Endothelial cell of umbilical vein (primary cell): ENCODE measurements at regions not wholly inside any gene's neighbourhood (a gene's known extent, or its start where the extent isn't known, plus 50 kb on each side); places are given as distances from the start of the nearest gene placed in this dataset.

Source experiments
- BruUV-seq: library from RNA; stranded (reverse); fragments of 400-500 nt; replicated peaks from 2 replicates; lab custom pipeline; 2021; lab: Mats Ljungman, UMichigan
- CTCF ChIA-PET: fragments of 300-600, 350-600 bp; sonication (Branson Sonifier 250); formaldehyde crosslinking; loops from one replicate; lab custom pipeline; 2021; ENCODE audit warnings: antibody characterized with exemption, inconsistent platforms; lab: Charles Lee
- POLR2A ChIA-PET: fragments of 300-600, 350-600 bp; sonication (Branson Sonifier 250); formaldehyde crosslinking; loops from one replicate; lab custom pipeline; 2021; ENCODE audit warnings: antibody characterized with exemption, inconsistent platforms; lab: Charles Lee
- DNase-seq: peaks from one replicate; pipeline ENCODE4 v3.0.0-alpha.2; 2011; ENCODE audit warnings: low read depth, low spot score
- FAIRE-seq: peaks from 2 replicates; lab custom pipeline; 2011; peaks lifted over from hg19 to GRCh38; lab: Jason Lieb, UNC
- H2AFZ ChIP-seq: 2 replicates; pipeline ENCODE4 v1.6.0; 2012; ENCODE audit warnings: low read depth, low read length, control low read depth, inconsistent platforms
- H3K27ac ChIP-seq: 2 replicates; pipeline ENCODE4 v1.5.1; 2011; ENCODE audit warnings: low read depth, mild to moderate bottlenecking, control low read depth, low read length, moderate library complexity; ENCODE audit not compliant: insufficient read depth
- H3K27me3 ChIP-seq, 2 experiments: 2 replicates each; pipeline versions ENCODE4 v1.6.0 to v1.6.1; 2011; ENCODE audit warnings: low read length in 2 of 2, mixed read lengths in 1 of 2; ENCODE audit not compliant: control insufficient read depth in 2 of 2, insufficient read depth in 2 of 2
- H3K36me3 ChIP-seq, 2 experiments: 2 replicates in 1 of 2; 3 replicates in 1 of 2; pipeline ENCODE4 v1.5.1; 2011; ENCODE audit warnings: low read length in 2 of 2, mild to moderate bottlenecking in 1 of 2, moderate library complexity in 1 of 2; ENCODE audit not compliant: control insufficient read depth in 2 of 2, insufficient read depth in 2 of 2; ENCODE audit errors: extremely low read depth in 1 of 2
- H3K4me1 ChIP-seq: 3 replicates; pipeline ENCODE4 v1.5.1; 2011; ENCODE audit warnings: mild to moderate bottlenecking, low read length; ENCODE audit not compliant: control insufficient read depth, insufficient read depth; ENCODE audit errors: extremely low read depth
- H3K4me2 ChIP-seq: 2 replicates; pipeline ENCODE4 v1.6.1; 2011; ENCODE audit warnings: low read length, control low read depth, mixed read lengths; ENCODE audit not compliant: insufficient read depth
- H3K4me3 ChIP-seq, 3 experiments: fragments of 200-600 bp in 1 of 3; sonication (generic), shearing (Covaris generic) in 1 of 3; replicated peaks in 1 of 3; 2 replicates each; pipeline ENCODE4 v1.5.1; 2011 to 2016; ENCODE audit warnings: control low read depth in 3 of 3, low read length in 3 of 3, mild to moderate bottlenecking in 2 of 3, inconsistent platforms in 1 of 3, low read depth in 1 of 3, moderate library complexity in 1 of 3; ENCODE audit not compliant: insufficient read depth in 1 of 3
- H3K79me2 ChIP-seq: 2 replicates; pipeline ENCODE4 v1.6.0; 2012; ENCODE audit warnings: low read length, inconsistent platforms; ENCODE audit not compliant: control insufficient read depth, insufficient read depth
- H3K9ac ChIP-seq: replicated peaks from 2 replicates; pipeline ENCODE3; 2011; ENCODE audit warnings: low read length, control low read depth; ENCODE audit not compliant: insufficient read depth; ENCODE audit errors: extremely low read depth
- H3K9me1 ChIP-seq: replicated peaks from 3 replicates; pipeline ENCODE4 v1.6.0; 2011; ENCODE audit warnings: mild to moderate bottlenecking, low read length; ENCODE audit not compliant: control insufficient read depth, insufficient read depth; ENCODE audit errors: extremely low read depth
- H3K9me3 ChIP-seq: replicated peaks from 2 replicates; pipeline ENCODE4 v1.5.1; 2012; ENCODE audit warnings: low read length, inconsistent platforms; ENCODE audit not compliant: control insufficient read depth, insufficient read depth
- H4K20me1 ChIP-seq: replicated peaks from 2 replicates; pipeline ENCODE3; 2011; ENCODE audit warnings: mild to moderate bottlenecking, low read length; ENCODE audit not compliant: control insufficient read depth, insufficient read depth; ENCODE audit errors: extremely low read depth
- CTCF ChIP-seq, 2 donors: IDR thresholded peaks; 1 replicate in 1 of 2; 2 replicates in 1 of 2; pipeline ENCODE4 v1.5.1; 2011; ENCODE audit warnings: low read length in 2 of 2, mild to moderate bottlenecking in 2 of 2, moderate library complexity in 2 of 2, control low read depth in 1 of 2, inconsistent platforms in 1 of 2, low read depth in 1 of 2; ENCODE audit not compliant: insufficient read depth in 1 of 2; ENCODE audit errors: extremely low read depth in 1 of 2
- EZH2 ChIP-seq: IDR thresholded peaks from 2 replicates; pipeline ENCODE4 v1.6.1; 2012; ENCODE audit warnings: borderline replicate concordance, low read depth, mild to moderate bottlenecking, moderate library complexity, low read length, inconsistent platforms; ENCODE audit not compliant: severe bottlenecking
- FOS ChIP-seq: IDR thresholded peaks from 2 replicates; pipeline ENCODE4 v1.6.1; 2011; ENCODE audit warnings: mild to moderate bottlenecking, low read length, moderate library complexity, borderline replicate concordance; ENCODE audit not compliant: insufficient read depth
- GATA2 ChIP-seq: IDR thresholded peaks from 2 replicates; pipeline ENCODE4 v1.7.0; 2011; ENCODE audit warnings: low read depth, mild to moderate bottlenecking, moderate library complexity, mixed read lengths, low read length; ENCODE audit not compliant: insufficient read length, insufficient read depth
- JUN ChIP-seq: IDR thresholded peaks from 2 replicates; pipeline ENCODE4 v1.6.1; 2011; ENCODE audit warnings: borderline replicate concordance, low read depth; ENCODE audit not compliant: insufficient read length, insufficient read depth
- MAX ChIP-seq: IDR thresholded peaks from 2 replicates; pipeline ENCODE4 v1.6.1; 2011; ENCODE audit not compliant: insufficient read depth, insufficient read length
- MYC ChIP-seq: IDR thresholded peaks from one replicate; pipeline ENCODE4 v1.6.1; 2011; ENCODE audit warnings: mild to moderate bottlenecking, low read depth, low read length
- POLR2A ChIP-seq: IDR thresholded peaks from 2 replicates; pipeline ENCODE4 v1.6.1; 2012; ENCODE audit warnings: low read depth, mild to moderate bottlenecking, control low read depth, low read length
- POLR2AphosphoS5 ChIP-seq: IDR thresholded peaks from 2 replicates; pipeline ENCODE4 v1.6.1; 2012; ENCODE audit warnings: low read depth, mild to moderate bottlenecking, control low read depth, low read length, moderate library complexity; ENCODE audit not compliant: insufficient read depth
- dilution Hi-C: fragments of 300-500 bp; cut with MboI; formaldehyde crosslinking; loops from one replicate; pipeline ENCODE4 v1.15.0; 2019; ENCODE audit warnings: low sequenced_read_pairs; ENCODE audit not compliant: extremely low pct_ligation_motif_present
- intact Hi-C: fragments of 100-400 bp; cut with micrococcal nuclease; formaldehyde crosslinking; loops from one replicate; pipeline ENCODE4 v1.10.0; 2022

GRCh38 chr2:65727381-65727780 is 295.0 kb upstream of the SPRED2 start:
- Histone ChIP-seq H3K4me3 (no peak overlapping the region), H4K20me1 (no peaks in the 10 kb centered on the region), H3K4me1 (no peaks in the 10 kb centered on the region), H3K9me1 (no peaks in the 10 kb centered on the region), H3K27me3 (no peaks in the 10 kb centered on the region), H3K79me2 (no peaks in the 10 kb centered on the region), H3K4me2 (no peak overlapping the region), H3K9me3 (no peaks in the 10 kb centered on the region), H3K36me3 (no peaks in the 10 kb centered on the region), H2AFZ (no peak overlapping the region), H3K9ac (no peak overlapping the region), H3K27ac (no peak overlapping the region)
- dilution Hi-C loops (no loop called here), intact Hi-C loops (no loop called here)
- TF ChIP-seq CTCF (IDR thresholded peaks at IDR 0.05; ENCODE audit: extremely low read depth in 1 of 2, insufficient read depth in 1 of 2, low read depth in 1 of 2, low read length in 2 of 2) (no peak), FOS (no peak), POLR2AphosphoS5 (no peak), GATA2 (no peak), JUN (no peak), MAX (no peak), MYC (no peak), EZH2 (no peak), POLR2A (no peak)
- POLR2A ChIA-PET: no interaction called here
- DNase-seq (no peak), FAIRE-seq (no peak)
- CTCF ChIA-PET: no interaction called here
- BruUV-seq: no TSS peak
